ENCODE measurements at regions not wholly inside any gene's neighbourhood (a gene's known extent, or its start where the extent isn't known, plus 50 kb on each side); places are given as distances from the start of the nearest gene placed in this dataset.

DNA sequence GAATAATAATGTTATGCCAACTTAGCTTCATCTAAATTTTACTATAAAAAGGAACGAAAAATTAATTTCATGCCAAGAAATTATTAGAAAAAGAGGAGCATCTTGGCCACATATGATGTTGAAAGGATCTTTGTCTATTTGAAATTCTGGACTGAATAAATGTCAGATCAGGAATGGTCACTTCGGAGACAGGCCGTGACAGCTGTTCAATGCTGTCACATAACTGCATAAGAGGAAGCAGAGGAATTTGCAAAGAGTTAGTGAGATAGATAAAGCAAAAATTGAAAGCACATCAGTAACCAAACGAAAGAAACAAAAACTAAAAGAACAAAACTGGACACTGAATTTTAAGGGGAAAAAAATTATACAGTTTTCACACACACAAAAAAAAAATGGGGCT lies 100.9 kb downstream of the GASK1B start:
- no peak overlapping the region for H3K27ac ChIP-seq (ENCODE audit: low read length in 2 of 2)
- H3K4me2 ChIP-seq (replicated peaks; ENCODE audit: low read depth, low read length, poor library complexity, severe bottlenecking), result no peak overlapping the region
- Mint-ChIP-seq H3K4me1 (no peaks in the 10 kb centered on the region), H3K9me3 (ENCODE audit: insufficient read depth) (no peaks in the 10 kb centered on the region), H3K27me3 (no peaks in the 10 kb centered on the region), H3K27ac (no peak overlapping the region), H3K4me3 (no peak overlapping the region)
- intact Hi-C loops (cut with micrococcal nuclease), result no loop called here
- TF ChIP-seq, protein P1, sequence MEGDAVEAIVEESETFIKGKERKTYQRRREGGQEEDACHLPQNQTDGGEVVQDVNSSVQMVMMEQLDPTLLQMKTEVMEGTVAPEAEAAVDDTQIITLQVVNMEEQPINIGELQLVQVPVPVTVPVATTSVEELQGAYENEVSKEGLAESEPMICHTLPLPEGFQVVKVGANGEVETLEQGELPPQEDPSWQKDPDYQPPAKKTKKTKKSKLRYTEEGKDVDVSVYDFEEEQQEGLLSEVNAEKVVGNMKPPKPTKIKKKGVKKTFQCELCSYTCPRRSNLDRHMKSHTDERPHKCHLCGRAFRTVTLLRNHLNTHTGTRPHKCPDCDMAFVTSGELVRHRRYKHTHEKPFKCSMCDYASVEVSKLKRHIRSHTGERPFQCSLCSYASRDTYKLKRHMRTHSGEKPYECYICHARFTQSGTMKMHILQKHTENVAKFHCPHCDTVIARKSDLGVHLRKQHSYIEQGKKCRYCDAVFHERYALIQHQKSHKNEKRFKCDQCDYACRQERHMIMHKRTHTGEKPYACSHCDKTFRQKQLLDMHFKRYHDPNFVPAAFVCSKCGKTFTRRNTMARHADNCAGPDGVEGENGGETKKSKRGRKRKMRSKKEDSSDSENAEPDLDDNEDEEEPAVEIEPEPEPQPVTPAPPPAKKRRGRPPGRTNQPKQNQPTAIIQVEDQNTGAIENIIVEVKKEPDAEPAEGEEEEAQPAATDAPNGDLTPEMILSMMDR (IDR thresholded peaks at IDR 0.05), result no peak
- no peak for TF ChIP-seq EZH2 (IDR thresholded peaks at IDR 0.05; ENCODE audit: borderline replicate concordance, insufficient read depth, low read depth, low read length, poor library complexity, severe bottlenecking)
- H3K4me1 ChIP-seq (ENCODE audit: control insufficient read depth in 2 of 2, insufficient read depth in 2 of 2, low read length in 2 of 2), result no peaks in the 10 kb centered on the region
- no peaks in the 10 kb centered on the region for H3K27me3 ChIP-seq (replicated peaks in 1 of 4; ENCODE audit: control extremely low read depth in 1 of 4, control insufficient read depth in 3 of 4, insufficient read depth in 4 of 4, low read length in 3 of 4)
- H2AFZ ChIP-seq (ENCODE audit: insufficient read depth, low read depth, low read length, poor library complexity, severe bottlenecking), result no peak overlapping the region
- DNase-seq (no peak), ATAC-seq (ENCODE audit: low read depth) (no peak)
- ChIA-PET CTCF (no interaction called here), POLR2A (no interaction called here)
- no peaks in the 10 kb centered on the region for H4K20me1 ChIP-seq (ENCODE audit: control insufficient read depth, insufficient read depth, low read length, poor library complexity, severe bottlenecking)
- H3K79me2 ChIP-seq (ENCODE audit: control insufficient read depth, insufficient read depth, low read length), result no peaks in the 10 kb centered on the region
- no peaks in the 10 kb centered on the region for H3K36me3 ChIP-seq (replicated peaks in 1 of 2; ENCODE audit: control extremely low read depth in 1 of 2, control insufficient read depth in 1 of 2, extremely low read depth in 1 of 2, insufficient read depth in 2 of 2, low read length in 1 of 2)
- H3K9me3 ChIP-seq (ENCODE audit: control extremely low read depth in 1 of 3, control insufficient read depth in 2 of 3, insufficient read depth in 1 of 3, low read length in 2 of 3), result no peaks in the 10 kb centered on the region
- WGBS (ENCODE audit: insufficient coverage), result 100% methylated on average over 2 of the region's 4 CpGs
- no peak overlapping the region for H3K9ac ChIP-seq (ENCODE audit: low read length)
- H3K4me3 ChIP-seq (ENCODE audit: control extremely low read depth in 1 of 5, extremely low read depth in 1 of 5, insufficient read depth in 1 of 5, low read depth in 2 of 5, low read length in 4 of 5), result no peak overlapping the region

GRCh38 chr4:158068068-158068467 lies 104.8 kb downstream of the GASK1B start:
- DNase-seq (no peak), ATAC-seq (ENCODE audit: low read depth) (no peak)
- no peaks in the 10 kb centered on the region for H3K27me3 ChIP-seq (replicated peaks in 1 of 4; ENCODE audit: control extremely low read depth in 1 of 4, control insufficient read depth in 3 of 4, insufficient read depth in 4 of 4, low read length in 3 of 4)
- intact Hi-C loops (cut with micrococcal nuclease), result no loop called here
- H3K4me1 ChIP-seq (ENCODE audit: control insufficient read depth in 2 of 2, insufficient read depth in 2 of 2, low read length in 2 of 2), result no peaks in the 10 kb centered on the region
- H3K9ac ChIP-seq (ENCODE audit: low read length), result no peak overlapping the region
- Mint-ChIP-seq H3K4me1 (no peaks in the 10 kb centered on the region), H3K27ac (no peak overlapping the region), H3K9me3 (ENCODE audit: insufficient read depth) (no peaks in the 10 kb centered on the region), H3K27me3 (no peaks in the 10 kb centered on the region), H3K4me3 (no peak overlapping the region)
- no peak overlapping the region for H3K4me2 ChIP-seq (replicated peaks; ENCODE audit: low read depth, low read length, poor library complexity, severe bottlenecking)
- H3K79me2 ChIP-seq (ENCODE audit: control insufficient read depth, insufficient read depth, low read length), result no peaks in the 10 kb centered on the region
- TF ChIP-seq, protein P1 (IDR thresholded peaks at IDR 0.05), result no peak
- TF ChIP-seq EZH2 (IDR thresholded peaks at IDR 0.05; ENCODE audit: borderline replicate concordance, insufficient read depth, low read depth, low read length, poor library complexity, severe bottlenecking), result no peak
- H3K4me3 ChIP-seq (ENCODE audit: control extremely low read depth in 1 of 5, extremely low read depth in 1 of 5, insufficient read depth in 1 of 5, low read depth in 2 of 5, low read length in 4 of 5), result no peak overlapping the region
- no peak overlapping the region for H2AFZ ChIP-seq (ENCODE audit: insufficient read depth, low read depth, low read length, poor library complexity, severe bottlenecking)
- no peaks in the 10 kb centered on the region for H3K9me3 ChIP-seq (ENCODE audit: control extremely low read depth in 1 of 3, control insufficient read depth in 2 of 3, insufficient read depth in 1 of 3, low read length in 2 of 3)
- H4K20me1 ChIP-seq (ENCODE audit: control insufficient read depth, insufficient read depth, low read length, poor library complexity, severe bottlenecking), result no peaks in the 10 kb centered on the region
- CTCF ChIA-PET, result no interaction called here
- no CpG with 5 or more reads among the region's 1 CpG for WGBS (ENCODE audit: insufficient coverage)
- POLR2A ChIA-PET, result no interaction called here
- no peak overlapping the region for H3K27ac ChIP-seq (ENCODE audit: low read length in 2 of 2)
- no peaks in the 10 kb centered on the region for H3K36me3 ChIP-seq (replicated peaks in 1 of 2; ENCODE audit: control extremely low read depth in 1 of 2, control insufficient read depth in 1 of 2, extremely low read depth in 1 of 2, insufficient read depth in 2 of 2, low read length in 1 of 2)

Data from B cell (primary cell).